HG03060 (cell line): ENCODE measurements at regions not wholly inside any gene's neighbourhood (a gene's known extent, or its start where the extent isn't known, plus 50 kb on each side); places are given as distances from the start of the nearest gene placed in this dataset.

Source experiments
- ATAC-seq: cut with Tn5 transposase; IDR thresholded peaks from one replicate; pipeline ENCODE4 v1.9.1; 2021; ENCODE audit warnings: low read depth, moderate number of reproducible peaks; ENCODE audit not compliant: unreplicated experiment

GRCh38 chr10:94043431-94043990 lies 49.8 kb downstream of the PLCE1 start:
- no peak for ATAC-seq

- ATAC-seq = no peak
Measured at GRCh38 chr10:94046098-94046497, 52.4 kb downstream of the PLCE1 start.

GRCh38 chr10:94047293-94047692 lies 53.6 kb downstream of the PLCE1 start:
- ATAC-seq = no peak

- ATAC-seq = no peak
Measured at GRCh38 chr10:94049911-94050310, 56.2 kb downstream of the PLCE1 start.

GRCh38 chr10:94052281-94052680 lies 58.5 kb downstream of the PLCE1 start:
- ATAC-seq = no peak

GRCh38 chr10:94052866-94053791 lies 59.4 kb downstream of the PLCE1 start:
- ATAC-seq = no peak

GRCh38 chr10:94059178-94059883 lies 65.6 kb downstream of the PLCE1 start:
- no peak for ATAC-seq

GRCh38 chr10:94061026-94061425 lies 67.3 kb downstream of the PLCE1 start:
- no peak for ATAC-seq

GRCh38 chr10:94062611-94063010 lies 68.9 kb downstream of the PLCE1 start:
- ATAC-seq = no peak

GRCh38 chr10:94065362-94065761 lies 71.6 kb downstream of the PLCE1 start:
- ATAC-seq = no peak

- ATAC-seq = no peak
Measured at GRCh38 chr10:94065787-94066186, 72.1 kb downstream of the PLCE1 start.

- no peak for ATAC-seq
Measured at GRCh38 chr10:94066411-94066810, 72.7 kb downstream of the PLCE1 start.

- no peak for ATAC-seq
Measured at GRCh38 chr10:94069884-94070283, 76.2 kb downstream of the PLCE1 start.

GRCh38 chr10:94074462-94074861 lies 80.7 kb downstream of the PLCE1 start:
- no peak for ATAC-seq

- ATAC-seq = no peak
Measured at GRCh38 chr10:94075506-94075905, 81.8 kb downstream of the PLCE1 start.

- no peak for ATAC-seq
Measured at GRCh38 chr10:94076325-94076841, 82.7 kb downstream of the PLCE1 start.

GRCh38 chr10:94077042-94077441 lies 83.3 kb downstream of the PLCE1 start:
- no peak for ATAC-seq

GRCh38 chr10:94080108-94080507 lies 86.4 kb downstream of the PLCE1 start:
- no peak for ATAC-seq

- no peak for ATAC-seq
Measured at GRCh38 chr10:94083662-94084265, 90.0 kb downstream of the PLCE1 start.

GRCh38 chr10:94084344-94084743 lies 90.6 kb downstream of the PLCE1 start:
- ATAC-seq = no peak

GRCh38 chr10:94085288-94085687 lies 91.6 kb downstream of the PLCE1 start:
- ATAC-seq = no peak
